ENCODE measurements at regions not wholly inside any gene's neighbourhood (a gene's known extent, or its start where the extent isn't known, plus 50 kb on each side); places are given as distances from the start of the nearest gene placed in this dataset.

- no peak overlapping the region for H3K4me3 ChIP-seq (ENCODE audit: low read depth, low read length)
- no peak for TF ChIP-seq CTCF (IDR thresholded peaks at IDR 0.05; ENCODE audit: low read depth, low read length)
Measured at GRCh38 chr20:60760256-60761000, 491.6 kb upstream of the CDH4 start.

- no peak overlapping the region for H3K4me3 ChIP-seq (ENCODE audit: low read depth, low read length)
- TF ChIP-seq CTCF (IDR thresholded peaks at IDR 0.05; ENCODE audit: low read depth, low read length) = no peak
Measured at GRCh38 chr20:60761056-60761455, 491.0 kb upstream of the CDH4 start.

GRCh38 chr20:60762386-60762785 is 489.7 kb upstream of the CDH4 start:
- no peak overlapping the region for H3K4me3 ChIP-seq (ENCODE audit: low read depth, low read length)
- no peak for TF ChIP-seq CTCF (IDR thresholded peaks at IDR 0.05; ENCODE audit: low read depth, low read length)

- no peak for TF ChIP-seq CTCF (IDR thresholded peaks at IDR 0.05; ENCODE audit: low read depth, low read length)
- no peak overlapping the region for H3K4me3 ChIP-seq (ENCODE audit: low read depth, low read length)
Measured at GRCh38 chr20:60764328-60764727, 487.7 kb upstream of the CDH4 start.

- H3K4me3 ChIP-seq (ENCODE audit: low read depth, low read length) = no peak overlapping the region
- TF ChIP-seq CTCF (IDR thresholded peaks at IDR 0.05; ENCODE audit: low read depth, low read length) = no peak
Measured at GRCh38 chr20:60764771-60765170, 487.3 kb upstream of the CDH4 start.

GRCh38 chr20:60765821-60766403 is 486.1 kb upstream of the CDH4 start:
- no peak for TF ChIP-seq CTCF (IDR thresholded peaks at IDR 0.05; ENCODE audit: low read depth, low read length)
- no peak overlapping the region for H3K4me3 ChIP-seq (ENCODE audit: low read depth, low read length)

- H3K4me3 ChIP-seq (ENCODE audit: low read depth, low read length) = no peak overlapping the region
- no peak for TF ChIP-seq CTCF (IDR thresholded peaks at IDR 0.05; ENCODE audit: low read depth, low read length)
Measured at GRCh38 chr20:60768216-60768615, 483.8 kb upstream of the CDH4 start.
